ENCODE measurements at regions not wholly inside any gene's neighbourhood (a gene's known extent, or its start where the extent isn't known, plus 50 kb on each side); places are given as distances from the start of the nearest gene placed in this dataset.
"Not testable (repeated sequence)": the region's sequence is repeated elsewhere in the genome, so short reads cannot be mapped to it uniquely, and the experiment has no call there.

- no peak for DNase-seq (ENCODE audit: low spot score)
Observed at GRCh38 chr10:118805146-118805545, 50.4 kb upstream of the CACUL1 start.

- no peak for DNase-seq (ENCODE audit: low spot score)
Observed at GRCh38 chr10:118807512-118808305, 52.9 kb upstream of the CACUL1 start.

GRCh38 chr10:118808601-118809356, 54.0 kb upstream of the CACUL1 start:
- DNase-seq (ENCODE audit: low spot score) = no peak

GRCh38 chr10:118809357-118810220, 54.8 kb upstream of the CACUL1 start:
- DNase-seq (ENCODE audit: low spot score) = no peak

GRCh38 chr10:118810796-118811505, 56.2 kb upstream of the CACUL1 start:
- no peak for DNase-seq (ENCODE audit: low spot score)

GRCh38 chr10:118811675-118812392, 57.1 kb upstream of the CACUL1 start:
- DNase-seq (ENCODE audit: low spot score) = no peak

GRCh38 chr10:118812393-118812740, 57.6 kb upstream of the CACUL1 start:
- DNase-seq (ENCODE audit: low spot score) = no peak

- not testable (repeated sequence) for DNase-seq (ENCODE audit: low spot score)
Observed at GRCh38 chr10:118813001-118813400, 58.2 kb upstream of the CACUL1 start.

- no peak for DNase-seq (ENCODE audit: low spot score)
Observed at GRCh38 chr10:118816471-118817168, 61.9 kb upstream of the CACUL1 start.

- DNase-seq (ENCODE audit: low spot score) = no peak
Observed at GRCh38 chr10:118817328-118818068, 62.7 kb upstream of the CACUL1 start.

GRCh38 chr10:118818621-118819221, 64.0 kb upstream of the CACUL1 start:
- no peak for DNase-seq (ENCODE audit: low spot score)

- no peak for DNase-seq (ENCODE audit: low spot score)
Observed at GRCh38 chr10:118820326-118821116, 65.8 kb upstream of the CACUL1 start.

- DNase-seq (ENCODE audit: low spot score) = peak; percentile 27
Observed at GRCh38 chr10:118823256-118823907, 68.6 kb upstream of the CACUL1 start.

- DNase-seq (ENCODE audit: low spot score) = no peak
Observed at GRCh38 chr10:118827053-118827452, 72.3 kb upstream of the CACUL1 start.

GRCh38 chr10:118827466-118828155, 72.8 kb upstream of the CACUL1 start:
- no peak for DNase-seq (ENCODE audit: low spot score)

- DNase-seq (ENCODE audit: low spot score) = peak; percentile 53
Observed at GRCh38 chr10:118832241-118832651, 77.5 kb upstream of the CACUL1 start.

GRCh38 chr10:118834370-118834769, 79.6 kb upstream of the CACUL1 start:
- not testable (repeated sequence) for DNase-seq (ENCODE audit: low spot score)
